Nephron progenitor cell (in vitro differentiated cells): ENCODE measurements at regions not wholly inside any gene's neighbourhood (a gene's known extent, or its start where the extent isn't known, plus 50 kb on each side); places are given as distances from the start of the nearest gene placed in this dataset.

Source experiments
- DNase-seq: peaks from one replicate; pipeline ENCODE4 v3.0.0; 2021
- H3K27ac Mint-ChIP-seq: 2 replicates; pipeline ENCODE4 v1.8.0; 2021; ENCODE audit warnings: mild to moderate bottlenecking, moderate library complexity, mixed read lengths
- H3K27me3 Mint-ChIP-seq: 2 replicates; pipeline ENCODE4 v1.8.0; 2021; ENCODE audit warnings: mild to moderate bottlenecking, low read depth, mixed read lengths; ENCODE audit not compliant: poor library complexity
- H3K36me3 Mint-ChIP-seq: 2 replicates; pipeline ENCODE4 v1.8.0; 2021; ENCODE audit warnings: low read depth, mixed read lengths
- H3K4me1 Mint-ChIP-seq: 2 replicates; pipeline ENCODE4 v1.8.0; 2021; ENCODE audit warnings: mixed read lengths
- H3K4me3 Mint-ChIP-seq: 2 replicates; pipeline ENCODE4 v1.8.0; 2021; ENCODE audit warnings: mild to moderate bottlenecking, moderate library complexity, mixed read lengths
- H3K9me3 Mint-ChIP-seq: 2 replicates; pipeline ENCODE4 v1.8.0; 2021; ENCODE audit warnings: mild to moderate bottlenecking, moderate library complexity, mixed read lengths
- CTCF ChIP-seq: fragments of 200-600 bp; sonication (generic); IDR thresholded peaks from 2 replicates; pipeline ENCODE4 v1.5.0; 2021; ENCODE audit warnings: antibody characterized with exemption

- no peak for TF ChIP-seq CTCF
- H3K4me1 Mint-ChIP-seq = peaks cover 55% of the 10 kb centered on the region
- H3K9me3 Mint-ChIP-seq = no peaks in the 10 kb centered on the region
- H3K36me3 Mint-ChIP-seq = no peaks in the 10 kb centered on the region
- DNase-seq = no peak
- H3K27me3 Mint-ChIP-seq = peaks cover 6% of the 10 kb centered on the region
- H3K4me3 Mint-ChIP-seq = no peak overlapping the region
- no peak overlapping the region for H3K27ac Mint-ChIP-seq
Measured at GRCh38 chr13:99059498-99060075, 81.7 kb upstream of the DOCK9 start.

DNA sequence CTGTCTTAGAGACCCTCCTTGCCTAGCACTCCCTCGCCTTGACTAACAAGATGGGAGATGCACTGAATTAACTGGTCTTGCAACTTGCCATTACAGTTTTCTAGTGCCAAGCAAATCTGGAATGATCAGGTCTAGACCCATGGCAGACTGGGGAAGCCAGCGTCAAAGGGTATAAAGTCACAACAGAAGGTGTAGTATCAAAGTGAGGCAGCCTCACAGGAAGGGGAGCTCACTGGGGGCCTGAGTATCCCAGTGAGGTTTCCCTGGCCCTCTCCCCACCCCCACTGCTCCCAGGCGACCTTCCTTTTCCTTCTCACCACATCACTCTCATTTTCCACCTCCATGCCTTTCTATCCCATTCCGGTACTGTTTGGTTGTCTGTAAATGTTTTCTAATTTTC, 83.5 kb upstream of the DOCK9 start:
- H3K4me1 Mint-ChIP-seq = peaks cover 62% of the 10 kb centered on the region
- H3K27me3 Mint-ChIP-seq = peaks cover 3% of the 10 kb centered on the region
- H3K4me3 Mint-ChIP-seq = no peak overlapping the region
- no peaks in the 10 kb centered on the region for H3K36me3 Mint-ChIP-seq
- peaks cover 5% of the 10 kb centered on the region for H3K9me3 Mint-ChIP-seq
- TF ChIP-seq CTCF = no peak
- DNase-seq = no peak
- peak overlapping the region; percentile 10 for H3K27ac Mint-ChIP-seq

DNA sequence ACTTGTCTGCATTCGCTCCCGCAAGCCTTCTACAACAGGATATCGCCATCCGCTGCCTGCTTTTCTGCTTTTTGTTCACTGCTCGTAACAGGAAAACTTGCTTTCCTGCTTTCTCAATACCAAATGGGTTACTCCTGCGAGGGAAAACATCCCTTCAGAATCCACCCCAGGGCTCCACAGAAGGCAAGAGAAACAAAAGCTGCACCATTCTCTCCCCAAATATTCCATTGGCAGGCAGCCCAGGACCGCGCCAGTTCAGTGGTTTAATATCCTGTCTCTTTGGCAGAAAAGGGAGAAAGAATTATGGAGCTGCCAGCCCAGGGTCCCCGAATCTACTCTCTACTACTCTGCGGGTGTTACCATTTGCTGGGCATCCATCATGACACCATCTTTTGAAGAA, 84.7 kb upstream of the DOCK9 start:
- Mint-ChIP-seq H3K36me3 (peaks cover 6% of the 10 kb centered on the region), H3K9me3 (peaks cover 9% of the 10 kb centered on the region), H3K4me3 (no peak overlapping the region), H3K4me1 (peaks cover 64% of the 10 kb centered on the region), H3K27me3 (peaks cover 3% of the 10 kb centered on the region), H3K27ac (peak overlapping the region; percentile 5)
- DNase-seq = no peak
- TF ChIP-seq CTCF = no peak

GRCh38 chr13:99063178-99063577, 85.3 kb upstream of the DOCK9 start:
- TF ChIP-seq CTCF = no peak
- H3K36me3 Mint-ChIP-seq = peaks cover 6% of the 10 kb centered on the region
- no peak for DNase-seq
- peak overlapping the region; percentile 44 for H3K27ac Mint-ChIP-seq
- peaks cover 13% of the 10 kb centered on the region for H3K9me3 Mint-ChIP-seq
- H3K27me3 Mint-ChIP-seq = peaks cover 3% of the 10 kb centered on the region
- no peak overlapping the region for H3K4me3 Mint-ChIP-seq
- peaks cover 69% of the 10 kb centered on the region for H3K4me1 Mint-ChIP-seq

GRCh38 chr13:99063952-99064351, 86.1 kb upstream of the DOCK9 start:
- Mint-ChIP-seq H3K4me3 (peak overlapping the region; percentile 14), H3K36me3 (peaks cover 6% of the 10 kb centered on the region), H3K4me1 (peaks cover 66% of the 10 kb centered on the region), H3K27ac (peak overlapping the region; percentile 29), H3K27me3 (peaks cover 3% of the 10 kb centered on the region), H3K9me3 (peaks cover 13% of the 10 kb centered on the region)
- DNase-seq = no peak
- no peak for TF ChIP-seq CTCF

DNA sequence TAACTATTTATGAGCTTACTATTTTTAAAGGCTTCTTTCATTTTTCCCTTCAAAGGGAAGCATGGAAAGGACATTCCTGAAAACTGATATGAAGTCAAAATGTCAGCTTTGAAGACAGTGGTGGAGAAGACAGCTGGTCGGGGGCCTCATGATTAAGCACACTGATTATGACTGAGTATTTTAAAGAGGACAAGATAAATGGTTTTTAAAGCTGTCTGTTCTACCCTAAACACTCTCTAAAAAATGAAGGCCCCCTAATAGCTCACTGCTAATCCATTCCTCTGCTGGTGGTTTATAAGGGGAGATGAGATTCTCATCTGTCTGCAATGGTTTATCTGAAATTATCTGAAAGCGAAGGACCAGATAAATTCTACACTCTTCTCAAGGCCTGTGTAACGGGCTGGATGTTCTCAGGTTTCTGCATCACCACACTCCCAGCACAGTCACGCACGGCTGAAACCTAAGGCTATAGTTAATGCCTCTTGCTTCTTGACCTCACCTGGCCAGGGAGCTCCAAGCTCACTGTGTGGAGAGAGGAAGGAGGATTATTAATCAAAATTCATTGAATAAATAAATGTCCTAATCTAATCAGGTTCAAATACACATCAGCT, 86.9 kb upstream of the DOCK9 start:
- H3K4me1 Mint-ChIP-seq = peaks cover 60% of the 10 kb centered on the region

More for the DNA sequence above, 86.9 kb upstream of the DOCK9 start:
- H3K4me3 Mint-ChIP-seq = peak overlapping the region; percentile 14
- DNase-seq = peak; percentile 24
- peaks cover 6% of the 10 kb centered on the region for H3K36me3 Mint-ChIP-seq
- peak overlapping the region; percentile 79 for H3K27ac Mint-ChIP-seq
- H3K27me3 Mint-ChIP-seq = peaks cover 3% of the 10 kb centered on the region
- H3K9me3 Mint-ChIP-seq = peaks cover 13% of the 10 kb centered on the region
- no peak for TF ChIP-seq CTCF
